ENCODE measurements at regions not wholly inside any gene's neighbourhood (a gene's known extent, or its start where the extent isn't known, plus 50 kb on each side); places are given as distances from the start of the nearest gene placed in this dataset.

DNA sequence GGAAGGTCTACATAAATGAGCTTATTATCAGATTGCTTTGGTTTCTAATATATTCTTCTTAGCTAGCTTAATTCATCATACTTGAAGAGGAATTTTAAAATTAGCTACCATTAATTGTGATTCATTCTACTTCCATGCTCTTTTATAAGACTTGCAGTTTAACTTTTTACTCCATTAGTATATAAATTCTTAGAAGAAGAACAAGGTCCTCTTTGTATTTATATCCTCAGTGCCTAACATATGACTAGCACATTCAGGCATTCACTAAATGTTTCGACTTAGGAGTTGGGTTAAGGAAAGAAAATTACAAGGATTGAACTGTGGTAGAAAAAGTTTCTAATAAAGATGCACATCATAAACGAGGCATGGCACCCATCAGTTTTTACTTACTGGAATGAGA is 1135.5 kb downstream of the JRKL start:
- Histone ChIP-seq H3K9me2 (replicated peaks; ENCODE audit: insufficient read depth, low read length) (no peaks in the 10 kb centered on the region), H3K4me2 (ENCODE audit: low read depth, low read length, poor library complexity, severe bottlenecking) (no peak overlapping the region), H3F3A (ENCODE audit: insufficient read depth) (no peaks in the 10 kb centered on the region), H2AFZ (ENCODE audit: low read depth, low read length, severe bottlenecking) (no peak overlapping the region), H3K27ac (ENCODE audit: low read depth, low read length) (no peak overlapping the region), H4K20me1 (ENCODE audit: low read depth, low read length) (no peaks in the 10 kb centered on the region), H3K4me3 (ENCODE audit: insufficient read depth, low read length, poor library complexity, severe bottlenecking) (no peak overlapping the region), H3K79me2 (ENCODE audit: insufficient read depth, low read length) (no peaks in the 10 kb centered on the region), H3K9ac (ENCODE audit: low read length) (no peak overlapping the region), H3K36me3 (ENCODE audit: low read length) (no peaks in the 10 kb centered on the region), H3K27me3 (ENCODE audit: low read length) (no peaks in the 10 kb centered on the region), H3K9me3 (ENCODE audit: insufficient read depth, low read length) (no peaks in the 10 kb centered on the region)
- TF ChIP-seq EZH2phosphoT487 (conservative IDR thresholded peaks at IDR 0.05; ENCODE audit: low read length) (no peak), CTCF (IDR thresholded peaks at IDR 0.05; ENCODE audit: insufficient read depth, low read length, poor library complexity, severe bottlenecking) (no peak)

DNA sequence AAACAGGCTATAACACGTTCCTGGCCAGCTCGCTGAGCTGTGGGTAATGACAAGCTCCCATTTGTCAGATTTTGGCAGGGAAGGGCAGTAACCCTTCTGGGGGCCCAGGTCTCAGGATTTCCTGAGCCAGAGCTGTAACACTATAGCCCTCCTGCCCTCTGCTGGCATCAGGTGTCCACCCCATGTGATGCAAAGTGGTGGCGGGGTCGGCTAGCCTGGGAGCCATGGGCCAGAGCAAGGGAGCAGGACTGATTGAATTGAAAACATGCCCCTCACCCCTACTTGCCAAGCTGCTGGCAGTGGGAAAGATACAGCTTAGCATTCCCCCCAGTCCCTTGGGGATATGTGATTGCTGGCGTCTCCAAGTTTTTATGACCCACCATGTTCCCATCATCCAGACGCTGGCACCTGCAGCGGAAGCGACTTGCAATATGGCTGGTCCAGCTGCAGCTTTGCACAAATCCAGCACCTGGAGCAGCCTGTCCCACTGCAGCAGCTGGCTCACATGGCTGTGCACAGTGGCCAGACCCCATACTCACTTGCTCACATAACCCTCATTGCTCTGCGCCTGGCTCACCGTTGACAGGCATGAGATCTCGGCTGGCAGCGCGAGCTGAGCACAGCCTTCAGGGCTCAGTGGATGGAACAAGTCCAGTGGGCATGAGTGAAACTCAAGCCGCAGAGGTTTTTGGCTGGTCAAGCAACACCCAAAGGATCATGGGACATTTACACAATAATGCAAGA is 1147.8 kb downstream of the JRKL start:
- no peaks in the 10 kb centered on the region for H3K36me3 ChIP-seq (ENCODE audit: low read length)
- H4K20me1 ChIP-seq (ENCODE audit: low read depth, low read length), result no peaks in the 10 kb centered on the region
- no peak overlapping the region for H3K9ac ChIP-seq (ENCODE audit: low read length)
- H3K9me3 ChIP-seq (ENCODE audit: insufficient read depth, low read length), result no peaks in the 10 kb centered on the region
- H3K4me2 ChIP-seq (ENCODE audit: low read depth, low read length, poor library complexity, severe bottlenecking), result no peak overlapping the region
- H3K27ac ChIP-seq (ENCODE audit: low read depth, low read length), result no peak overlapping the region
- H3K79me2 ChIP-seq (ENCODE audit: insufficient read depth, low read length), result no peaks in the 10 kb centered on the region
- no peaks in the 10 kb centered on the region for H3K27me3 ChIP-seq (ENCODE audit: low read length)
- no peak overlapping the region for H3K4me3 ChIP-seq (ENCODE audit: insufficient read depth, low read length, poor library complexity, severe bottlenecking)
- H3K9me2 ChIP-seq (replicated peaks; ENCODE audit: insufficient read depth, low read length), result no peaks in the 10 kb centered on the region
- no peak overlapping the region for H2AFZ ChIP-seq (ENCODE audit: low read depth, low read length, severe bottlenecking)
- TF ChIP-seq CTCF (IDR thresholded peaks at IDR 0.05; ENCODE audit: insufficient read depth, low read length, poor library complexity, severe bottlenecking), result no peak
- TF ChIP-seq EZH2phosphoT487 (conservative IDR thresholded peaks at IDR 0.05; ENCODE audit: low read length), result no peak
- H3F3A ChIP-seq (ENCODE audit: insufficient read depth), result no peaks in the 10 kb centered on the region

DNA sequence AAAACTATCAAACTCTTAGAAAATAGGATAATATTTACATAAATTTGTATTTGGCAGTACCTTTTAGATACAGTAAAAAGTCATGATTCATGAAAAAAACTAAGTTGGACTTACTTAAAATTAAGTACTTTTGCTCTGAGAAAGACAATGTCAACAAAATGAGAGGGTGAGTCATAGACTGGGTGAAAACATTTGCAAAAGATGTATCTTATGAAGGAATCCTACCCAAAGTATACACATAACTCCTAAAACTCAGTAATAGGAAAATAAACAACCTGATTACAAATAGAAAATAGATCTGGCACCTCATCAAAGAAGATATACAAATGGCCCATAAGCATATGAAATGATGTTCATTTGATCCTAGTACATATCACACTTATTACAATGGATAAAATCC is 1154.6 kb downstream of the JRKL start:
- Histone ChIP-seq H3K9ac (ENCODE audit: low read length) (no peak overlapping the region), H3K27me3 (ENCODE audit: low read length) (no peaks in the 10 kb centered on the region), H2AFZ (ENCODE audit: low read depth, low read length, severe bottlenecking) (no peak overlapping the region), H3K79me2 (ENCODE audit: insufficient read depth, low read length) (no peaks in the 10 kb centered on the region), H3K4me2 (ENCODE audit: low read depth, low read length, poor library complexity, severe bottlenecking) (no peak overlapping the region), H3F3A (ENCODE audit: insufficient read depth) (no peaks in the 10 kb centered on the region), H3K9me2 (replicated peaks; ENCODE audit: insufficient read depth, low read length) (no peaks in the 10 kb centered on the region), H3K36me3 (ENCODE audit: low read length) (no peaks in the 10 kb centered on the region), H4K20me1 (ENCODE audit: low read depth, low read length) (no peaks in the 10 kb centered on the region), H3K9me3 (ENCODE audit: insufficient read depth, low read length) (no peaks in the 10 kb centered on the region), H3K4me3 (ENCODE audit: insufficient read depth, low read length, poor library complexity, severe bottlenecking) (no peak overlapping the region), H3K27ac (ENCODE audit: low read depth, low read length) (no peak overlapping the region)
- TF ChIP-seq EZH2phosphoT487 (conservative IDR thresholded peaks at IDR 0.05; ENCODE audit: low read length) (no peak), CTCF (IDR thresholded peaks at IDR 0.05; ENCODE audit: insufficient read depth, low read length, poor library complexity, severe bottlenecking) (no peak)
